ENCODE measurements at regions not wholly inside any gene's neighbourhood (a gene's known extent, or its start where the extent isn't known, plus 50 kb on each side); places are given as distances from the start of the nearest gene placed in this dataset.

DNA sequence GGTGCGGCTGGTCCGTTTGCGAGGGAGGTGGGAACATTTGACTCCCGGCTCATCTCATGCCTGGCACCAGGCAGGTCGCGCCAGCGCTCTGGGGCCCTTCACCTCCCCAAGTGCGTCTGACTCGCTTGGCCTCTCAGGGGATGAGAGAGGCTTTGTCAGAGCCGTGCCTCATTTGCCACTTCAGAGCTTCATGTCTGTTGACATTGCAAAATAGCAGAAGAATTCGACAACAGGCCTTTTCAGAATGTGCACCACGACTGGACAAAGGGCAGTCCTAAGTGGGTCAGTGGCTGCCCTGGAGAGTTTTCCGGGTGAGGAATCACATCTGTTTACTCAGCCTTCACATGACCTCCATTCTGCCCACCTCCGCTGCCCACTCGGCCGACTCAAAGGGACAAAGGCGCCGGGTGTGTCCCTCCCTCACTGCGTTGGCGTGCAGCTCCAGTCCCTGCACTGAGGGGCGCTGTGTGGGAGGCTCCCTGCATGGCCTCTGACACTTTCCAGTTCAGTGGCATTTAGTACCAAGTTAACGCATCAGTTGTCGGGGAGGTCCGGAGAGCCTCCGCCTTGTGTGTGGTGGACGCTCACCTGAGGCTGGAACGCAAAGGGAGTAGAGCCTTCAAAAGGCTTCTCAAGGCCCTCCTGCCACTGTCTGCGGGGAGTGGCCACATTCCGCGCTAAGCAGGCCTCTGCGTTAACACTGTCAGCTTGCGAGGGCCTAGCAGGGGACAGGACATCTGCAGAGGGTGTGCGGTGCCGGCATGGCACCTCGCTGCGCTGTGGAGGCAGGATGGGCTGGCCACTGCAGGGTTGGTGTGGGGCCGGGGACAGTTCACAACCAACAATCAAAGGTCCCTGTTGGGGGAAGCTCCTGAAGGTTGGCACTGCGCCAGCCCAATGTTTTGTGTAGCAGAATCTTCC lies 171.5 kb downstream of the NXNL2 start:
- no peaks in the 10 kb centered on the region for H3K27me3 ChIP-seq (ENCODE audit: control insufficient read depth, insufficient read depth, low read length)
- H2BK15ac ChIP-seq (ENCODE audit: low read depth, low read length): no peak overlapping the region
- no peak overlapping the region for H3K4me3 ChIP-seq (ENCODE audit: insufficient read depth, low read depth, low read length)
- ChIA-PET POLR2A (ENCODE audit: unreplicated experiment) (no interaction called here), CTCF (no interaction called here)
- dilution Hi-C loops (cut with HindIII; ENCODE audit: low sequenced_read_pairs, unreplicated experiment) (no loop called here), in situ Hi-C loops (cut with MboI; ENCODE audit: low sequenced_read_pairs) (no loop called here), intact Hi-C loops (cut with micrococcal nuclease) (no loop called here)
- H3K79me1 ChIP-seq (ENCODE audit: low read depth in 1 of 2, low read length in 2 of 2): no peaks in the 10 kb centered on the region
- no peak overlapping the region for H3K18ac ChIP-seq (ENCODE audit: low read depth, low read length)
- H2AK9ac ChIP-seq (replicated peaks; ENCODE audit: low read depth, low read length, poor library complexity): no peak overlapping the region
- 93% methylated on average over 18 of the region's 38 CpGs; no CpG with 5 or more reads in 1 of the 2 experiments for WGBS, 2 experiments (ENCODE audit: extremely low coverage in 2 of 2, insufficient read length in 1 of 2)
- no peak overlapping the region for H3K4ac ChIP-seq (ENCODE audit: low read depth, low read length)
- H3K4me2 ChIP-seq (ENCODE audit: low read depth, low read length): no peak overlapping the region
- no peak overlapping the region for H3K9ac ChIP-seq (ENCODE audit: low read depth, low read length)
- TF ChIP-seq, protein P1, sequence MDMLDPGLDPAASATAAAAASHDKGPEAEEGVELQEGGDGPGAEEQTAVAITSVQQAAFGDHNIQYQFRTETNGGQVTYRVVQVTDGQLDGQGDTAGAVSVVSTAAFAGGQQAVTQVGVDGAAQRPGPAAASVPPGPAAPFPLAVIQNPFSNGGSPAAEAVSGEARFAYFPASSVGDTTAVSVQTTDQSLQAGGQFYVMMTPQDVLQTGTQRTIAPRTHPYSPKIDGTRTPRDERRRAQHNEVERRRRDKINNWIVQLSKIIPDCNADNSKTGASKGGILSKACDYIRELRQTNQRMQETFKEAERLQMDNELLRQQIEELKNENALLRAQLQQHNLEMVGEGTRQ (IDR thresholded peaks at IDR 0.05; ENCODE audit: low read depth, low read length): no peak
- no peak for TF ChIP-seq RAD21 (IDR thresholded peaks at IDR 0.05; ENCODE audit: low read length)
- no peak for TF ChIP-seq CHD1 (IDR thresholded peaks at IDR 0.05; ENCODE audit: low read depth, low read length)
- TF ChIP-seq NFE2L2 (IDR thresholded peaks at IDR 0.05; ENCODE audit: low read depth, low read length): no peak
- no peak for TF ChIP-seq RFX5 (IDR thresholded peaks at IDR 0.05; ENCODE audit: low read depth, low read length)
- no peak for TF ChIP-seq CEBPB (IDR thresholded peaks at IDR 0.05; ENCODE audit: low read depth, low read length)
- TF ChIP-seq FOS (IDR thresholded peaks at IDR 0.05; ENCODE audit: low read depth, low read length): no peak
- TF ChIP-seq MAZ (IDR thresholded peaks at IDR 0.05; ENCODE audit: borderline replicate concordance, low read depth, low read length): no peak
- no peak for TF ChIP-seq MXI1 (IDR thresholded peaks at IDR 0.05; ENCODE audit: borderline replicate concordance, low read depth, low read length)
- TF ChIP-seq SMC3 (IDR thresholded peaks at IDR 0.05; ENCODE audit: low read depth, low read length): no peak
- H3K9me1 ChIP-seq (ENCODE audit: insufficient read depth, low read length): no peaks in the 10 kb centered on the region; the same call in 1 of the 2 replicates
- peak overlapping the region; percentile 13 for H2AFZ ChIP-seq (replicated peaks; ENCODE audit: low read length, poor library complexity)
- no peak overlapping the region for H4K8ac ChIP-seq (ENCODE audit: low read depth in 2 of 2, low read length in 2 of 2)
- H2BK20ac ChIP-seq (ENCODE audit: low read depth, low read length): no peak overlapping the region
- no peak overlapping the region for H3K56ac ChIP-seq (ENCODE audit: extremely low read depth, insufficient read depth, low read length)
- BruUV-seq (replicated peaks): no TSS peak
- ATAC-seq (ENCODE audit: low read depth) (no peak), DNase-seq (no peak)
- H4K91ac ChIP-seq (ENCODE audit: insufficient read depth, low read depth, low read length): no peak overlapping the region
- H3K9me3 ChIP-seq (ENCODE audit: control insufficient read depth, insufficient read depth, low read length): no peaks in the 10 kb centered on the region
- no peak overlapping the region for H3K14ac ChIP-seq (replicated peaks; ENCODE audit: low read depth, low read length)
- no peak overlapping the region for H4K5ac ChIP-seq (ENCODE audit: low read depth, low read length)
- no peaks in the 10 kb centered on the region for H3K4me1 ChIP-seq (ENCODE audit: control insufficient read depth, insufficient read depth, low read length)
- no peak overlapping the region for H2BK5ac ChIP-seq (ENCODE audit: low read depth, low read length, poor library complexity, severe bottlenecking)
- H3K27ac ChIP-seq (ENCODE audit: insufficient read depth, low read length): no peak overlapping the region
- no peak overlapping the region for H2BK120ac ChIP-seq (ENCODE audit: low read depth, low read length)
- H3K36me3 ChIP-seq (ENCODE audit: control insufficient read depth, insufficient read depth, low read length): no peaks in the 10 kb centered on the region
- H4K20me1 ChIP-seq (ENCODE audit: insufficient read depth, low read length): no peaks in the 10 kb centered on the region
- no peak overlapping the region for H2AK5ac ChIP-seq (ENCODE audit: low read depth, low read length)
- no peak overlapping the region for H3K23ac ChIP-seq (ENCODE audit: low read depth, low read length)

Measured in IMR-90 (cell line).